ENCODE measurements at regions not wholly inside any gene's neighbourhood (a gene's known extent, or its start where the extent isn't known, plus 50 kb on each side); places are given as distances from the start of the nearest gene placed in this dataset.
"Not testable (repeated sequence)": the region's sequence is repeated elsewhere in the genome, so short reads cannot be mapped to it uniquely, and the experiment has no call there.

DNA sequence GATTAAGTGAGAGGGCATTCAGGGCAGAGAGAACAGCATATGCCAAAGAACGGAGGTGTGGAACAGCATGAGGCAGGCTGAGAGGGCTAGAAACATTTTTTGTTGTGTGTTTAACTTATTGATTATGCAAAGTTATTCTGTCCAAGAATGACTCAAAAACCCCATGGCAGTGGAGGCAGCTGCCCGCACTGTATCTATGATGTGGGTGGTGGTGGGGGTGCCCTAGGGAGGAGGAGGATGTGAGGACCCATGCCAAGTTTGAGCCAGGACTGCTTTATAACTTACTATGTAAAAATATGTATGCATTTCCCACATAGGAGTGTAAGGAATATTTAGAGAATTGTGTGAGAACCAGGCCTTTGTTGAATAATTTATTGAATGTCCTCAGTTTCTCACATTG lies 85.4 kb upstream of the GNAZ start:
- Histone ChIP-seq H3K4me1 (no peaks in the 10 kb centered on the region), H3K27me3 (no peaks in the 10 kb centered on the region), H3K9ac (no peak overlapping the region), H3K9me3 (peaks cover 28% of the 10 kb centered on the region), H4K20me1 (no peaks in the 10 kb centered on the region), H3K36me3 (no peaks in the 10 kb centered on the region), H3K4me2 (no peak overlapping the region), H3K27ac (no peak overlapping the region), H3K4me3 (no peak overlapping the region)
- no peak for TF ChIP-seq Cebpa-rat (IDR thresholded peaks at IDR 0.05)

DNA sequence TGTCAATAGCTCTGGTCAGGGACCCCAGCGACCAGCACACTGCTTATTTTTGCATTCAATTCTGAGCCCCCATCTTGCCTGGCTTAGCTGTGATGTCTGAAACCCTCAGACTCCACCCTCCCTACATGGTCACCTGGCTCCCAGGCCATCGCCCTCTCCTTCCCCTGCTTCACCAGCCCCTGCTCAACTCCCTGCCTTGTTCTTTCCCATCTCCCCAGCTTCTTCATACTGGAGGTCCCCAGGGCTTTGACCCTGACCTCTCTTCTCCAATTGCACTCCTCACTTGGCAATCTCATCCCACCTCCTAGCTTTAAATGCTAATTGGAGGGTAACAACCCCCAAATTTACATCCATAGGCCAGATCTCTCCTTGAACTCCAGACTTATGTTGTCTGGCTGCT lies 84.3 kb upstream of the GNAZ start:
- Histone ChIP-seq H3K27me3 (no peaks in the 10 kb centered on the region), H3K36me3 (no peaks in the 10 kb centered on the region)

DNA sequence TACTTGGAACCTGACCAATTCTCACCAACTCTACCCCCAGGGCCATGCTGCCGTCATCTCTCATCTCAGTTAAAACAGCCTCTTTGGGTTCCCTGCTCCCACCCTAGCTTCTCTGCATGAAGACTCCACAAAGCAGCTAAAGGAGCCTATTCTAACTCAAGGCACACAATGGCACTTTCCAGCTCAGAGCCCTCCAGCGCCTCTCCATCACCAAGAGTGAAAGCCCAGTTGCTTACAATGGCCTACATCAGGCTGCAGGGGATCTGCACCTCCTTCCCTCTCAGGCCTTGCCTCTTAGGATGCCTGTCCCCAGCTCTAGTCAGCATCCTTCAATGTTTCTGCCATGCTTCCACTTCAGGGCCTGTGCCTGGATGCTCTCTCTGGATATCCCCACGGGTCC lies 83.7 kb upstream of the GNAZ start:
- no peaks in the 10 kb centered on the region for H4K20me1 ChIP-seq
- no peaks in the 10 kb centered on the region for H3K27me3 ChIP-seq
- H3K4me3 ChIP-seq: no peak overlapping the region
- H3K9me3 ChIP-seq: peaks cover 17% of the 10 kb centered on the region
- no peak for TF ChIP-seq Cebpa-rat (IDR thresholded peaks at IDR 0.05)
- H3K27ac ChIP-seq: no peak overlapping the region
- H3K9ac ChIP-seq: no peak overlapping the region
- no peaks in the 10 kb centered on the region for H3K4me1 ChIP-seq
- H3K4me2 ChIP-seq: no peak overlapping the region
- no peaks in the 10 kb centered on the region for H3K36me3 ChIP-seq

More for the DNA sequence above, 84.3 kb upstream of the GNAZ start:
- Histone ChIP-seq H3K27ac (no peak overlapping the region), H3K9me3 (peaks cover 23% of the 10 kb centered on the region), H3K4me2 (no peak overlapping the region), H4K20me1 (no peaks in the 10 kb centered on the region), H3K9ac (no peak overlapping the region), H3K4me3 (no peak overlapping the region), H3K4me1 (no peaks in the 10 kb centered on the region)
- no peak for TF ChIP-seq Cebpa-rat (IDR thresholded peaks at IDR 0.05)

DNA sequence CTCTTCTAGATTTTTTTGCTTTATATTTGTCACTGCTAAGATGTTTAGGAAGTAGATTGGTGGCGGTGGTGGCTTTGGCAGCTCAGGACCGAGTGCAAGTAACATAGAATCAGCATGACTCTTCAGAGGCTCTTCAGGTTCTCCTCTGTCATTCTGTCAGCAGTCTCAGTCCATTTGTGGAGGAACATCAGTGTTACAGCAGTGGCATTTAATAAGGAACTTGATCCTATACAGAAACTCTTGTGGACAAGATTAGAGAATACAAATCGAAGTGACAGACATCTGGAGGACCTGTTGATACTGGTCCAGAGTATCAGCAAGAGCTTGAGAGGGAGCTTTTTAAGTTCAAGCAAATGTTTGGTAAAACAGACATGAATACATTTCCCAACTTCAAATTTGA lies 82.2 kb upstream of the GNAZ start:
- Histone ChIP-seq H3K36me3 (no peaks in the 10 kb centered on the region), H3K9ac (no peak overlapping the region), H3K9me3 (peaks cover 2% of the 10 kb centered on the region)

DNA sequence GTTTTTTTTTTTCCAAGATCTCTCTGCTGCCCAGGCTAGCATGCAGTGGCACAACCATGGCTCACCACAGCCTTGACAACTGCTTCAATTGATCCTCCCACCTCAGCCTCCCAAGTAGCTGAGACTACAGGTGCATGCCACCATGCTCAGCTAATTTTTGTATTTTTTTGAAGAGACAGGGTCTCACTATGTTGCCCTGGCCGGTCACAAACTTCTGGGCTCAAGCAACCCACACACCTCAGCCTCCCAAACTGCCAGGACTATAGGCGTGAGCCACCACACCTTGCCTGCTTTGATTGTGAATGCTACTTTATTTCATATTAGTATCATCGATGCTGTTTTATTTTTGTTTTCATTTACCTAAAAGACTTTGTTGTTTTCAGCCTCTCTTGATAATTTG lies 81.5 kb upstream of the GNAZ start:
- no peak overlapping the region for H3K4me3 ChIP-seq
- no peak overlapping the region for H3K27ac ChIP-seq
- no peaks in the 10 kb centered on the region for H3K27me3 ChIP-seq
- no peak for TF ChIP-seq Cebpa-rat (IDR thresholded peaks at IDR 0.05)
- no peaks in the 10 kb centered on the region for H3K4me1 ChIP-seq
- no peak overlapping the region for H3K4me2 ChIP-seq
- no peaks in the 10 kb centered on the region for H3K36me3 ChIP-seq
- no peak overlapping the region for H3K9ac ChIP-seq
- no peaks in the 10 kb centered on the region for H4K20me1 ChIP-seq
- H3K9me3 ChIP-seq: no peaks in the 10 kb centered on the region

More for the DNA sequence above, 82.2 kb upstream of the GNAZ start:
- Histone ChIP-seq H3K4me2 (no peak overlapping the region), H4K20me1 (no peaks in the 10 kb centered on the region), H3K4me1 (no peaks in the 10 kb centered on the region), H3K4me3 (no peak overlapping the region), H3K27me3 (no peaks in the 10 kb centered on the region), H3K27ac (no peak overlapping the region)
- TF ChIP-seq Cebpa-rat (IDR thresholded peaks at IDR 0.05): no peak

DNA sequence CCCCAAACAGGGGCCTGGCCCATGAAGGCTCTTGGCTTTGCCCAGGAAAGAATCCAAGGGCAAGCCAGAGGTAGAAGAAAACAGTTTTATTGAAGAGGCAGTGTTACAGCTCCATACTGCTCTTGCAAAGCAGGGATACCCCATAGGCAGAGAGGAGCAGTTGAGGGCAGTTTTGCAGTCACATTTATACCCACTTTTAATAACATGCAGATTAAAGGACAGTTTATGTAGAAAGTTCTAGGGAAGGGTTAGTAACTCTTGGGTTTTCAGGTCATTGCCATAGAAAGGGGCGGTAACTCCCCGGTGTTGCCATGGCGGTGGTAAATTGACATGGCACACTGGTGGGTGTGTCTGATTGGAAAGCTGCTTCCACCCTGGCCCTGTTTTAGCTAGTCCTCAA lies 80.5 kb upstream of the GNAZ start:
- Histone ChIP-seq H4K20me1 (no peaks in the 10 kb centered on the region), H3K27ac (no peak overlapping the region)
- TF ChIP-seq Cebpa-rat (IDR thresholded peaks at IDR 0.05): no peak

DNA sequence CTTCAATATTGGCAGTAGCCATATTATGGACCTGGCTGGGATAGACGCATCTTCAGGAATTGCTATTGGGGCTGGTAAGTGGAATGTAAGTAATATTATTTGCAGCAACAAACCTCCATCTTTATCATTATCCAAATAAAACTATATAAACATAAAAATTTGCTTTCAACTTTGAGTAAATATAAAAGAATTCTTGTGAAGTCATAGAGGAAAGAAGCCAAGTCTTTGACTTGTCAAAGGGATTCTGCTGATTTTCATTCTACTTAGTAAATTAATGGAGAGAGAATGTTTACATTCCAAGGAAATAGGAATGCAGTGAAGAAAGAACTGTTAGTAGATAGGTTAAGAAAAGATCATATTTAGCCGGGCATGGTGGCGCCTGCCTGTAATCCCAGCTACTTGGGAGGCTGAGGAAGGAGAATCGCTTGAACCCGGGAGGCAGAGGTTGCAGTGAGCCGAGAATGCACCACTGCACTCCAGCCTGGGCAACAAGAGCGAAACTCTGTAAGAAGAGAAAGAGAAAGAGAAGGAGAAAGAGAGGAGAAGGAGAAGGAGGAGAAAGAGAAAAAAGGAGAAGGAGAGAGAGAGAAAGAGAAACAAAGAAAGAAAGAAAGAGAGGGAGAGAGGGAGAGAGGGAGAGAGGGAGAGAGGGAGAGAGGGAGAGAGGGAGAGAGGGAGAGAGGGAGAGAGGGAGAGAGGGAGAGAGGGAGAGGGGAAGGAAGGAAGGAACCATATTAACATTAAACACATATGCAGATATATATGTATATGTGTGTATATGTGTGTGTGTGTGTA lies 79.4 kb upstream of the GNAZ start:
- H4K20me1 ChIP-seq, H3K9ac ChIP-seq, H3K27me3 ChIP-seq, H3K4me2 ChIP-seq, H3K9me3 ChIP-seq, H3K27ac ChIP-seq, H3K36me3 ChIP-seq, H3K4me1 ChIP-seq, H3K4me3 ChIP-seq: not testable (repeated sequence)

More for the DNA sequence above, 80.5 kb upstream of the GNAZ start:
- Histone ChIP-seq H3K4me1 (no peaks in the 10 kb centered on the region), H3K27me3 (no peaks in the 10 kb centered on the region), H3K4me3 (no peak overlapping the region), H3K36me3 (no peaks in the 10 kb centered on the region), H3K9ac (no peak overlapping the region), H3K4me2 (no peak overlapping the region), H3K9me3 (no peaks in the 10 kb centered on the region)

DNA sequence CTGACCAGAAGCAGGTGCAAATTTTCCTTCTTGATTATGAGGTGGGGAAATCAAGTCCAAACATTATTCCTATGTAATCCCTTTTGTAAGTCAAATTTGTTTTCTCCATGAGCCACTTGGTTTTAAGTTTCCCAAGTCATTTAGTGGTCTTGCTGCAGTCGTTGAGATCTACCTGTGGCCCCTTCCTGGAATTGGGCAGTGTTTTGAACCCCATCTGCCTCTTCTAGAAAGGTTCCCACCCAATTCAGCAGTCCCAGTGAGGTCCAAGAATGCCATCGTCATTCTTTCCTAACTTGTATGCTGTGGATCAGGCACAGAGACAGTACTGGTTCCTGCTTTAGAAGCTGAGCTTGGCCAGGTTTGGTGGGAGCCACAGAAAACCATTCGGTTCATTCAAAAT lies 77.8 kb upstream of the GNAZ start:
- no peaks in the 10 kb centered on the region for H4K20me1 ChIP-seq
- H3K9ac ChIP-seq: no peak overlapping the region
- no peaks in the 10 kb centered on the region for H3K36me3 ChIP-seq
- no peak for TF ChIP-seq Cebpa-rat (IDR thresholded peaks at IDR 0.05)
- H3K4me2 ChIP-seq: no peak overlapping the region
- no peak overlapping the region for H3K4me3 ChIP-seq
- no peaks in the 10 kb centered on the region for H3K4me1 ChIP-seq
- no peak overlapping the region for H3K27ac ChIP-seq
- no peaks in the 10 kb centered on the region for H3K27me3 ChIP-seq
- peaks cover 18% of the 10 kb centered on the region for H3K9me3 ChIP-seq

DNA sequence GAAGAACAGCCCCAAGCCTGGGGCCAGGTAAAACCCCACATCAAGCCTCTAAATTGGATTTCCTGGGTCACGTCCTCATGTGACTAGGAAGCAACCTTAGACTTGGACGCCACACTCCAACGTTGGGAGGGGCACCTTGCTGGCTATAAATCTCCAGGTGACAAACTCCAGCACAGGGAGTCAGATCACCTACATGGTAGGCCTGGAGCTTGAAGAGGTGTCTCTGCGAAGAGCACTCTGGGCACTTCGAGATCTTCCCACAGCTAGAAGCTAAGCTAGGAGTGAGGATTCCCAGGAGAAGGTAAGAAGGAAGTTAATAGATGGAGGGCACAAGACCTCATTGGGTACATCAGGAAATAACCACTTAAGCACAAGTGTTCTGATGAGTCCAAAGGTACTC lies 77.1 kb upstream of the GNAZ start:
- TF ChIP-seq Cebpa-rat (IDR thresholded peaks at IDR 0.05): no peak
- Histone ChIP-seq H3K4me2 (no peak overlapping the region), H3K9me3 (peaks cover 24% of the 10 kb centered on the region), H3K27ac (no peak overlapping the region), H4K20me1 (no peaks in the 10 kb centered on the region), H3K4me3 (no peak overlapping the region), H3K9ac (no peak overlapping the region), H3K36me3 (no peaks in the 10 kb centered on the region), H3K4me1 (no peaks in the 10 kb centered on the region), H3K27me3 (no peaks in the 10 kb centered on the region)

DNA sequence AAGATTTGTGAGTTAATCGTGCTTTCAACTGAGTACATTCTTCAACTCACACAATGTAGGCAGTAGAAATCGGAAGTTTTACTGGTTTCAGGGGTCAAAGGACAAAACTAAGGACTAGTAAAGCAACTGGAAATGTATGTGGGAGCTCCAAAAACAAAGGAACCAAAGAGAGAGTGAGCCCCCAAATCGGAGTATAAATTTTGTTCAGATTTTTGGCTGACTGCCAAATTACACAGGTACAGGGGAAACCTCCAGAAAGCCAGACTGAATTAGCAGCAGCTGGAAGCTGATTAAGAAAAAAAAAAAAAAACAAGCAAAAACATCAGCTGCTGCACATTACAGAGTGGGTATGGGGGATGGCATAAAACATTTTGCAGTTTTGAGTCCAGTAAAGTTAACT lies 75.2 kb upstream of the GNAZ start:
- Histone ChIP-seq H3K9me3 (peaks cover 41% of the 10 kb centered on the region), H3K36me3 (no peaks in the 10 kb centered on the region), H3K4me3 (no peak overlapping the region), H3K4me2 (no peak overlapping the region), H3K27me3 (no peaks in the 10 kb centered on the region), H3K9ac (no peak overlapping the region), H3K4me1 (no peaks in the 10 kb centered on the region), H3K27ac (no peak overlapping the region), H4K20me1 (no peaks in the 10 kb centered on the region)
- TF ChIP-seq Cebpa-rat (IDR thresholded peaks at IDR 0.05): no peak

Data from BLaER1 (cell line).